Retina (tissue), 1 donor: ENCODE measurements at regions not wholly inside any gene's neighbourhood (a gene's known extent, or its start where the extent isn't known, plus 50 kb on each side); places are given as distances from the start of the nearest gene placed in this dataset.

ENCODE experiments used
- DNase-seq: peaks from one replicate; pipeline ENCODE4 v3.0.0-alpha.2; 2016

DNA sequence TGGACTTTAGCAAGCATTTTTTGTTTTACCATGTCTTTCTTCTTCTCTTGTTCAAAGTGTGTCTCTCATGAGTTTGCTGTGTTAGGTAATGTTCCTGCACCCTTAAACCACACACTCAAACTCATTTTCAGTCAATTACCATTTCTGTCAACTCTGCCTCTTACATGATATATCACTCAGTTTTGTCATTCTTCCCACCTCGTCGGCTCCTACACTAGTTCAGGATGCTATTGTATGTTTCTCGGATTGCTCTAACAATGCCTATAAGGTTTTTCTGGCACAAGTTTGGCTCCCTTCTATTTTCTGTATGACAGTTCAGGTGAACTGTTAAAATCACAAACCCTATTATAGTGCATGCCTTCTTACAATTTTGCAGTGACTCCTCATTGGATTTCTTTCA, 260.8 kb upstream of the NAV3 start:
- DNase-seq = no peak

DNA sequence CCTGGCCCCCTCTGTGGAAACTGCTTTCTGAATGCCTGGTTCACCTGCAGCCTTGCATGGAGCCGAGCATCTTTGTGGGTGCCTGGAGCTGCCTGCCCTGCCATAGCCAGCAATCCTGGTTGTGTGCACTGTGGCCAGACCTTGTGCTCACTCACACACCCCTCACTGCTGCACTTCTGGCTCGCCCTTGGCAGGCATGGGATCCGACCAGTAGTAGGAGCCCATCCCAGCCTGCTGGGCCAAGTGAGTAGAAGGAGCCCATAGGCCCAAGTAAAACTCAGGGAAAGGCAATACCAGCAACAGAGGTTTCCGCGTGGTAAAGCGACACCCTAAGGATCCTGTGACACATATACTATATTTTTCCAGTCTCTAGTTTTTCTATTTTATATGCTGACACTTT, 270.0 kb upstream of the NAV3 start:
- DNase-seq = no peak

DNA sequence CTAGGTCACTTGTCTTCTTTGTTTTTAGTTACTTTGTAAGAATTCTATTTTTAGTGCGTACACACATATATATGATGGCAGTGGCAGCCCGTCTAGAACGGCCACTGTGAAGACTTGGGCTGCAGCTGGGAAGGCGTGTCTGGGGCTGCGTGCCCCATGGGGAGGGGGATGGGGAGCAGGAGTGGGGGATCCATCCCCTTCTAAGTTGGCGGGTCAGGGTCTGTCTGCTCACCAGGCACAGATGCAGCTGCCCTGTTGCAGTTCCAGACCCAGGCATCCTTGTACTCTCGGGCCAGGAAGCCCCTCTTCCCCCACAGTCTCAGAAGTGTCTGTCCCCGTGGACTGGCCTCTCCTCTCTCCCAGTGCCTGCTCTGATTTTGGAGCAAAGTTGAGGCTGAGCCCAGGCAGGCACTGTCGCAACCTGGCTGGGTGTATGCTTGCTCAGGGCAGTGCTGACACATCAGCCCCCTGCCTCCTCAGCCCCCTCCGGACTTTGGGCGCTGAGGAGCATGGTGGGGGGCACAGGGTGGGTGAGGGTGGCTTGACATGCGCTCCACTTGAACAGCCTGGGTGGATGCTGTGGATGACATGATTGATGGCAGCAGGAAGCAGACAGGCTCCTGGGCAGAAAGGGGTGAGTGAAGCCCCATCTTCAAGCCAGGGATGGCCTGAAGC, 271.2 kb upstream of the NAV3 start:
- no peak for DNase-seq

DNA sequence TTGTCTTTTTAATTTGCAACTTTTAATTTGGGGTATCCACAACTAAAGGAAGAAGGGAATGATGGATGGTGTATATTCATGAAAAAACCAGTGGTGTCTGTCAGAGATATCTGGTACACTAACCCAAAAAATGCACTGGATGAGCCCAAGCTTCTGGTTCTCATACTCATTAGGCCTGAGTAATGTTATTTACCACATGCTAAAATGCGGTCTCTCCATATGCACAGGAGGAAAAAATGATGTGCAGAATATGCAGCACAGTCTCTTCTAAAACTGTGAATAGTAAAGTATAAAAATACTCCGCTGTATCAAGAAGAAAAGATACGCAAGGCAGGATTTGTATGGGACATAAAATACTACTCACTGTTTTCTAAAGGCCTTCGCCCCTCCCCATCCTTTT, 275.6 kb upstream of the NAV3 start:
- DNase-seq = no peak

DNA sequence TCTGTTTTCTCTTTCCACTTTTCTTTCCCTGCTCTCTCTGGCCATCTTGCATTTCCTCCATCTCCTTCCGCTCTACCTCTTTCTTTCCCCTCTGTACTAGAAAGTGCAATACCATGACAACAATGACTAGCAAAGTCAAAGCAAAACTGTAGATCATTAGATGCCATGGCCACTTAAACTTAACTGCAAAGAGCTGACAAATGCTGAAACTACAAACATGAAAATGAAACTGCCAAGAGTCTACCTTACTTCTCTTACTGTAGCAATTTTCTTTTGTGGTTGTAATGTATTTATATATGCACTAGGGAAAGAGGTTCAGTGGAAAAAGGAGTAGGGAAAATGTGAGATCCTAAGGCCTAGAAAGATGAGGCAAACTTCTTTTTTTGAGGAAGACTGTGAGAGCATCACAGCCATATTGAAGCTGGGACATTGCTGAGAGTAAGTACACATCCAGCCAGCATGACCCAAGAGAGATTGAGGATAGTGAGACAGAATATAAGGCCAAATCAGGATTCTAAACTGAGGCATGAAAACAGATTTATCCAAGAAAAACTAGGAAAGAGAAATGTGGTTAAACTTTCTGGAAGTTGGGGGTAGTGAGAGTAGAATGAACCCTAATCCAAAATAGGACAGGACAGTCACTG, 276.6 kb upstream of the NAV3 start:
- no peak for DNase-seq

DNA sequence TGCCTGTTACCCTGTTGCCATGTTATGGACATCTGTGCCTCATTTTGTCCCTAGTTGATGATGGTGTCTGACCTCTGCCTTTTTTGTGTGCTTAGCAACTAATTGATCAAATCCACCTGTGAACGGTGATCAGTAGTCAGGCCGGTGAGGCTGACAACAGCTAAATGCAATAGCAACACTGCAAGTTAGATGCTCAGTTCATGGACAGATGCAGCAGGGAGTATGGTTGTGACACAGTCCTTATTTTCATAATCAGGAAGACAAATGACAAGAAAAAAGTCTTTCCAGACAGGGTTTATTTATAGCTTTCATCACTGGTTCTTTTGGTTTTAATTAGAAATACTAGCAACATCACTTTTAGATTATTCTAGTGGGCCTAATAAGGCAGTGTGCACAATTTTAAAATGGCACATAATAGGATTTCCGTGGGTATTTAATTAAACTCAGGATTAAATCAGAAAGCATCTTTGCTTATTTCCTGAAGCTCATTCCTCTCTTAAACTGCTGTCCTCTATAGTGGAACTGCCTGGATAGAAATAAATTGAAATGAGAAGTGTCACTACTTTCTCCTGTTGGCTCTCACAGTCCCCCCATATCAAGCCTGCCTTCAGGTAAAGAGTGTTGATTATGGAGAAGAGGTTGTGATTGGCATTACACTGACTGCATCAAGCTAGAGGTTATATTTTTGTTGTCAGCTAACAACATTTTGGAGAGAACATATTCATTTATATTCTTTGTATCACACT, 281.1 kb upstream of the NAV3 start:
- DNase-seq = no peak

DNA sequence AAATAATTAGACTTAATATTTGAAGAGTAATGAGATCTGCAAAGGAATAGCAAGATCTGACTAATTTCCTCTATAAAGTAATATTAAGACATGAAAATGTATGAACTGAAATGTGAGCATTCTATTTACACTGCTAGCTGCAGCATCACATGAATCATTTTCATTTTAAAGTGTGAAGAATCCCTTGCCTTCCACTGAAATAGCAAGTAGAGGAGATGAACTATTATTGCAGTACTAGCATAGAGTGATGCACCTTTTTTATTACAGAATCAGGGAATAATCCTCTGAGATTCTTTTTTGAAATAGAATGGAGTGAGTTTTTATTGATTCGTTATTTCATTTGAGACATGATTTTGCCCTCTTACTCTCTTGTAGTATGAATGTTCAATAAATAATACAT, 281.9 kb upstream of the NAV3 start:
- DNase-seq = no peak

DNA sequence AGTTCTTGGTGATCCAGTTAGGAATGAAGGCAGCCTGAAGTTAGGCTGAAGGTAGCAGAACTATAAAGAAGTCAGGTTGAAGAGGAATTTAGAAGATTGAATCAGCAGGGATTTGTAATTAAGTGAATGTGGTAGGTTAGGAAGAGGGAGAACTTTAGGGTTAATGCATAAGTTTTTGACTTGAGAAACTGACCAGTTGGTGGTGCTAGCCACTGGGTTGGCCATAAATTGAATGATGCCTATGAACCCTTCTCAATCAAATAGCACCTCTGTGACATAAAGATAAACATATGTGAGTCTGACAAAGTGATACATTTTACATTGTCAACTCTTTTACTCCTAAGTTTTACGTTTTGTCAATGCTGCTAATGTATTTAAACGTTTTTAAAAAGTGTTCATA, 290.6 kb upstream of the NAV3 start:
- no peak for DNase-seq

DNA sequence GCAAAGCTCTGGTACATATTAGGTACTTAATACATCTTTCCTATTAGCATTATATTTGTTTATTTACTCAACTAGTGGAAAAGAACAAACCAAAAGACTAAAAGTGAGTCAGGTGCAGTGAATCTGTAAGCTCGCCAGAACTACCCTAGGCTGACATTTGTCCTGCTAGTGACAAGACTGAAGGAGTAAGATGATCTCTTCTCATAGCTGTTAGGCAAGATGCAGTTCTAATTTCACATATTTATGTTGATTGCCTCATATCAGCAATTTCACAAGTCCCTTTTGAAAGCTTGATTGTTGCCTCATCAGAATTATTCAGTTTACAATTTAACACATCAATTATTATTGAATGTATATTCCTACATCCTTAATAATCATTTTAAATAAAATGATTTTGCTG, 293.0 kb upstream of the NAV3 start:
- DNase-seq = no peak

DNA sequence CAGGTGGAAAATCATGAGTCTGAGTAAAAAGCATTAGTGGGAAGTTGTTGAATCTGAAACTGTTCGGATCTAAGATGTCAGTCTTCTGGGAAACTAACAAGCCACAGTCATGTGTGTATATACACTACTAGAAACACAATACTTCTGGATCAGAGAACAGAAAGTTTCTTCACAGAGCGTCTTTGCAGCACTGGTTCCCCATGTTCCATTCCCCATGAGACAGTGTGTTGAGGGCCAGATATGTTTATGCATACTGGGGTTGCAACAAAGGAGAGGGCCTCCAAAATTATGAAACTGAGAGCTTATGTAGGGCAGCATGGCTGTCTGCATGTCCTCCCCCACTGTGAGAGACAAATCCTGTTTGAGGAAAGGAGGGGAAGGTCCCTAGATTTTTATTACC, 295.0 kb upstream of the NAV3 start:
- DNase-seq = no peak

DNA sequence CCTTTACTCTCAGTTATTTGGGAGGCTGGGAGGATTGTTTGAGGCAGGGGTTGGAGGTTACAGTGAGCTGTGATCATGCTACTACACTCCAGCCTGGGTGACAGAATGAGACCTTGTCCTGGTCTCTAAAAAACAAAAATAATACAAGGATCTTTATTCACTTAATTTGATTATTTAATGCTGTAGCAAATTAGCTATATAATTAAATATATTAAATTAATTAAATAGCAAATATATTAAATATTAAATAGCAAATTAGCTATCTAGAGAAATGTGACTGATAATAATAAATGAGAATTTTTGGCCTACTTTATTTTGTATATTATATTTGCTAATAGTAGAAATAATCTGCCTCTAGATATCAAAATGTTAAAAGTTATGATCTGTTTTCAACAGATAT, 298.8 kb upstream of the NAV3 start:
- no peak for DNase-seq

DNA sequence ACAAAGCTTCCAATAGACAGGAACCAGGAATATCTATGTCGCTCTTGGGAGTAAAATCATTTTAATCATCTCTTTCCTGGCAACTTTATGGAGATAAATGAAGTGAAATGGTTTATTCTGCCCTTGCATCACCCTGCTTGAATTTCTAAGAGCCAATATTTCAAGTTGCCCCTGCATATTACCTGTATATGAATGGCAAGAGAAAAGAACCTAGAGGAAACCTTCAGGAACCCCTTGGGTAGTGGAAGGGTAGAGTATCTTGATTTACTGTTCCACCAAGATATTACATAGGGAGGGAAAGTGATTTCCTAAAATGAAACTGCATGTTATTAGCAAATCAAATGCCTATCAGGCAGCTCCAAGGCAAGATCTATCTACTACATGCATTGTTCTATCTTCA, 308.4 kb upstream of the NAV3 start:
- DNase-seq = no peak

DNA sequence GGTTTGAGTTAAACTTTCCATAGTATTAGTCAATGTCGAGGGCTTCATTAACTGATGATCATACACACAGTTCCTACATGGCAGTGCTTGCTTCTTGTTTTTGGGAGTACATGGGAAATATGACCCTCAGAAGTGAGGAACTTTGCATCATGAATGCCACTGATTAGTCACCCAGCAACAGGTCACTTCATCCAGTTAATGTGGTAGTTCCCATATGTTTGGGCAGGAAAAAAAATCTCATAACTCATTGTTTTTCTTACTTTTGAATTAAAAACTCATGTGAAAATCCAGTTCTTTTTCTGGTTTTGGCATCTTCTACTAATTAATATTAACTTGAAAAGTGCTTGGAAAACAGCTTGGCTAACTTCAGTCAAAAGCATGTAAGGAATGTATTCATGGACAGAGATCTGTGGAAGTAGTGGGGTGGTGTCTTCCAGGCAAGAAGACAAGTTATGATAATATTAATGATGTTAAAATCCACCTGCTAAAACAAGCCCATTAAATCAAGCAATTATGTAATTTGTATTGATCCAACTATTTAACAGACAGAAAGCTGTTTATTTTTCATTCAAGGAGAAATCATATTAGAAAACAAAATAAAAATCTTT, 309.1 kb upstream of the NAV3 start:
- DNase-seq = no peak

DNA sequence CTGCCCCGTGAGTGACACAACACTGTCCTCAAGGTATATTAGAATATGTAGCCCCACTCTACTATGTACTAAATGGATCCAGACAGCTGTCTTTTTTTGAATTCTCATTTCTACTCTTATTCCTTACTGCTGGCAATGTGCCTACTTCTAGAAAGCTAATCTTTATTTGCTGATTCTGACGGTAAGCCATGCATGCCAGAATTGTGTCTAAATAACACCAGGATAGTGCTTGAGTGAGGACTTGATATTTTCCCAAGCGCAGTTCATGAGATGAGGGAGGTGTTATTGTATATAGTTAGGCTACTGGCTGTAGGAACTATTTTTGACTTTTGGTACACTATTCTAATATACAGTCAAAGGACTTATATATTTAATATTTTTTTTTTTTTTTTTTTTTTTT, 316.2 kb upstream of the NAV3 start:
- DNase-seq = no peak

DNA sequence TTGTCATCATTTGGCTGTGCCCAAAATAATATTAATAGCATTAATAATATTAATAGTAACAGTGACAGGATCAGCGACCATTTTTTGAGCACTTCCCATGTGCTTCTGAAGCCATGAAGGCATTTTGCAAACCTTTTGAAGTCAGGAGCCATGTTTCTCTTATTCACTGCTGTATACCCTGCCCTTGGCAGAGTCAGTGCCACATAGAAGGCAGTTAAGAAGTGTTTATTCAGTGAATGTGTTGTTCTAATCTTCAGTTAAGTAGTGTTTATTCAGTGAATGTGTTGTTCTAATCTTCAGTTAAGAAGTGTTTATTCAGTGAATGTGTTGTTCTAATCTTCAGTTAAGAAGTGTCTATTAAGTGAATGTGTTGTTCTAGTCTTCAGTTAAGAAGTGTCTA, 319.7 kb upstream of the NAV3 start:
- no peak for DNase-seq

DNA sequence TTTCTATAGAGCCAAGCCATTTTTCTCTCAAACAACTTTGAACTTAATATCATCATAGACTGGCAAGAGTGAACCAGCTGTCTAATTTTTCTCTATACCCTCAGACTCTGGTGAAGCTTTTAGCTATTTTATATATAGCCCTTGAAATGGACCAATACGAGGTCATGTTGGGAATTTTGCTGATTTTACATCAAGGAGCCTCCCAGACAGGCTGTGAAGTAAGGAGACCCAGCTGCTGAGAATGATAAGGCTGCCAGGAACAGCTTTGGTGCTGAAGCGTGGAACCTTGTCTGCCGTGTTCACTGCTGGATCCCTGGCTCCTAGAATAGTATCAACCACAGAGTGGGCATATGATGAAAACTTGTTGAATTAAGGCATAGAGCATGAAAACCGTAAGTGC, 326.2 kb upstream of the NAV3 start:
- no peak for DNase-seq

DNA sequence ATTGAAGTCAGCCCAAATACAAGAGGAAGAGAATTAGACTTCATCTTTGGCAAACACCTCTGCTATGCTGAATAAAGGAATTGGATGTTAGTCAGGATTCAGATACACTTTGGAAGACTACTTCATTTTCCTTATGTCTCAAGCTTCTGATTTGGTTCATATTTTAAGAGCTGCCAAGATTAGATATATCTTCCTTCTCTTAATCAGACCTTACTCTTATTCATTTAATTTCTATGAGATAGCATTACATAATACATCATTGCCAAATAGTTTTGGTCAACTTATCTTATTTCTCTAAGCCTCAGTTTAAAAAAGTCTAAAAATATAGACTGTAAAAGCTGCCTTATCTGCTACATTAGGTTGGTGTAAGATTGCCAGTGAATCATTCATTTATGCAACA, 330.6 kb upstream of the NAV3 start:
- no peak for DNase-seq

DNA sequence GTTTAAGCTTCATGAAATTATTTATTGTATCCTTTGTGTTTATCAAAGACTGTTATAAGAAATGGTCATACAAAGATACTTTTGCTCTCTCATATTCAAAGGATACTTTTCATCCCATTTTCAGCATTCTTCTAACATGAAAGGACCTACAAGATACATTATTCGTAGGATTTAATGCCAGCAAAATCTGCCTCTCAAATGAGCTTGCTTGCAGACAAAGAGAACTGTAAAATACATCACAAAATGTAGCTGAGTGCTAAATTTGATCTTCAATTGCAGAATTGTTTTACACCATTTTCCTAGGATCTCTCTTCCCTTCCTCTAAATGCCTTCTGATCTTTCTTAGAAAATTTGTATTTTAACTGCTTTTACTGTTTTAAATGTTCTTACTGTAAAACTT, 333.0 kb upstream of the NAV3 start:
- DNase-seq = no peak

DNA sequence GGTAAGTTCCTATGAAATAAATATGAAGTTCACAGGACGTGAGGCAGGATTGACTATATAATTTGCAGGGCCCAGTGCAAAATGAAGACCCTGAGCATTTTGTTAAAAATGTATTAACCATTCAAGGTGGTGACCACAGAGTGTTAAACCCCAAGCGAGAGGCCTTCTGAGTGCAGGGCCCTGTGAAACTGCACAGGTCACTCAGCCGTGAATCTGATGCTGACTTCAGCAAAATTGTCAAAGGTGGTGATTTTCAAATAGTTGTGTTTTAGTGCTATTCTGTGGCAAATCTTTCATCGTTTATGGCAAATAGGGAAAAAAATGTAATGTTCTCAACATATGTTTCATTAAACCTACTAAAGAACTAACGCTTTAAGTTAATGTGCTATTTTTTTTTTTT, 334.0 kb upstream of the NAV3 start:
- no peak for DNase-seq

DNA sequence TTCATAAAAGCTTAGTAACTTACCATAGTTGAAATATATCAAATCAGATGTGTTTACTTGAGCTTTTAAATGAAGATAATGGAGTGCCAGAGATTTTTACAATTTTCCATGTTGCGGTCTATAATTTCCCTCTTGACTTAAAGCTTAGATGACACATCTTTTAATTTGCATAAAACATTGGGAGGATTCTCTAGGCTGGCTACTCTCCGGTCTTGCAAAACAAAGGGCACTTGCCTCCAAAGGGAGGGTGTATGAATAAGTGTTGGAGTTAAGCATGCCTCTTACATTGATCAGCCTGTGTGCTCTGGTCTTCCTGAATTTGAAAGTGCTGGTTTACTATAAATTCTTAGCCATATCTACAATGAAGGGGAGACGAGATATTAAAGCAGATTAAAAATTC, 336.4 kb upstream of the NAV3 start:
- no peak for DNase-seq

DNA sequence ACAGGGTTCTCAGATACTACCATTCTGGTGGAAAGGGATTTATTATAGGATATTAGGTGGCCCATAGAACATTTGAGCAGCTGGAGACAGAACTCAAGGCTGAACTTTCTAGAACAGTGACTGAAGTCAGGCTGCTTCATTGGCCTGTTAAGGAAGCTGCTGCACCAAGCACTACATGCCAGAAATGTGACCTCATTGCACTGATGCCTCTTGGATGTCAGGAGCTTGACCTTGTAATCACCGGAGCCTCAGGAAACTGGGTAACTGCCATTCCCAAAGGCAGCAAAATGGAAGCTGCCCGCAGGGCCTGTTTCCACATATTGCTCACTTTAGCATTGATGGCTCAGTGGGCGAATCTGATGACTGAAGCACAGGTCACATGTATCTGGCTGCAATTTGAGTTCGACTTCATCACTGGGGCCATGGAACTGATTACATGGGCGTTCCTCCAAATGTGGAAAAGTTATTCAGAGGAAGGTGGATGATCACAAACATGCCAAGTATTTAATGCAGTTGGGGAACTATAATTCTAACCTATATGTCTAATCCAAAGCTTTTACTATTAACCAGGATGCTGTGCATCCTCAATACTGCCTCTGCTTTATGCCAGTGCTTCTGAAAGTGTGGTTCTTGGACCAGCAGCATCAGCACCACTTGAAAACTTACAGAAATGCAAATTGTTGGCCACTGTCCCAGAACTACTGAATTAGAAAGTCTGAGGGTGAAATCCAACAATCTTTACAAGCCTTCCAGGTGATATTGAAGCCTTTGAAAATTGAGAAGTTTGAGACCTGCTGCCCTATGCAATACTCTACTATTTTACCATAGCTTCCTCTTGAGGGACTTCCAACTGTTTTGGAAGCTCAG, 337.2 kb upstream of the NAV3 start:
- DNase-seq = peak; percentile 47

DNA sequence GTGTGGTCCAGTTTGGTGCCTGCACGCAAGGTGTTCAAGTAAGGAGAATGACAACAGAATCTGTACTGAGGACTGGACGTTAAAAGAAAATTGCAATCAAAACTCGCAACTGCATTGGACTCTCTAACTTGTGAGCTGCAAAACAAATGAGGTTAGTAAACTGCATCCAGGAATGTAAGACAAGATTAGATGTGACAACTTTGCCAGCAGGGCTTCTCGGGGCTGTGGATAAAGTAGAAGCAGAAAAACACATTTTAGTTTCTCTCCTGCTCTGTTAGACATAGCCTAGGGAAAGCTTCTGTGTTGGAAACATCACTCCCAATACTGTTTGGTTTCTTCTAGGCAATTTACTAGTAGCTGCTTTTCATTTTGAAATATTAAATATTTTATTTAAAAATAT, 338.2 kb upstream of the NAV3 start:
- DNase-seq = peak; percentile 65

DNA sequence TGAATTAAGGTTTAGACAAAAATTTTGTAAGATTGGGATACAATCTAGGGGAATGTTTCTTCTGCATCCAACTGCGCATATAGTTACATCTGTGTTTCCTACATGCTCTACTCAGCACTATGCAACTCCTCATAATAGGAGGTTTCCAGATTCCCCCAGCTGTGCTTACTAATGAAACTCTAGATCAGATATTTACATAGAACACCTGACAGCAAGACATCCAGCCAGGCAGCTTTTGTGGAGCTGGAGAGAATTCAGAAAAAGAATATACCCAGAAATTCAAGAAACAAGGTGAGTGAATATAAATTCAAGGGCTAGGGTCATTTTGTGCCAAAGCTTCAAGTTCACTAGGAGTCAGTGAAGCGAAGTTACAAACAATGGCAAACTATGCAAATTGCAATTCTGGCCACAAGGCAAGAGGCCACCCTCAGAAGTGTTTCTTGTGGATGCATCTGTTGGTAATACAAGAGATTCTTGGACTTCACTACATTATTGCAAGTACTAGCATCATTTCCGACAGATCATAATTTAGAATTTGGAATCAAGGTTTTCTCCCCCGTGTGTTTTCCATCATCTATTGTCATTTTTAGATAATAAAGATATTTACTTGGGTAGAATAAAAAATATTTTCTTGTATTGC, 341.2 kb upstream of the NAV3 start:
- no peak for DNase-seq
